ENCODE measurements at regions not wholly inside any gene's neighbourhood (a gene's known extent, or its start where the extent isn't known, plus 50 kb on each side); places are given as distances from the start of the nearest gene placed in this dataset.

DNA sequence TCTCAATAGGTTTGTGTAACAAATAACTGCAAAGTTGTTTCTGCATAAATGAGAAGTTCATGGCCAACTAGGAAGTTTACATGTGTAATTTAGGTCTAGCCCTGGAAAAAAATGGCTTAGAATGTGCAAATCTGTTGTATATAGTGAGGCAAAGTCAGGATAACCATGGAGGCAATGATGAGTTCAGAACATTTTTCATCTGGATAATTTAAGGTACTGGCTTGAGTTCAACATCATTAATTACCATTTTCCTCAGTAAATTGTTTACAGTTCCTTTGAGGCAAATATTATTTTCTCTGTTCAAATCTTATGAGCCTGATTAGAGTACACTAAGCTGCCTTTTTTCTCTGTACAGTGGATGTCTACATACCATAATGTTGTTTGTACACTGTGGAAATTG lies 1259.0 kb upstream of the NUDT12 start:
- TF ChIP-seq, protein P1, sequence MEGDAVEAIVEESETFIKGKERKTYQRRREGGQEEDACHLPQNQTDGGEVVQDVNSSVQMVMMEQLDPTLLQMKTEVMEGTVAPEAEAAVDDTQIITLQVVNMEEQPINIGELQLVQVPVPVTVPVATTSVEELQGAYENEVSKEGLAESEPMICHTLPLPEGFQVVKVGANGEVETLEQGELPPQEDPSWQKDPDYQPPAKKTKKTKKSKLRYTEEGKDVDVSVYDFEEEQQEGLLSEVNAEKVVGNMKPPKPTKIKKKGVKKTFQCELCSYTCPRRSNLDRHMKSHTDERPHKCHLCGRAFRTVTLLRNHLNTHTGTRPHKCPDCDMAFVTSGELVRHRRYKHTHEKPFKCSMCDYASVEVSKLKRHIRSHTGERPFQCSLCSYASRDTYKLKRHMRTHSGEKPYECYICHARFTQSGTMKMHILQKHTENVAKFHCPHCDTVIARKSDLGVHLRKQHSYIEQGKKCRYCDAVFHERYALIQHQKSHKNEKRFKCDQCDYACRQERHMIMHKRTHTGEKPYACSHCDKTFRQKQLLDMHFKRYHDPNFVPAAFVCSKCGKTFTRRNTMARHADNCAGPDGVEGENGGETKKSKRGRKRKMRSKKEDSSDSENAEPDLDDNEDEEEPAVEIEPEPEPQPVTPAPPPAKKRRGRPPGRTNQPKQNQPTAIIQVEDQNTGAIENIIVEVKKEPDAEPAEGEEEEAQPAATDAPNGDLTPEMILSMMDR (IDR thresholded peaks at IDR 0.05), result no peak
- TF ChIP-seq POLR2A (IDR thresholded peaks at IDR 0.05), result no peak

All from right lobe of liver (tissue), 4 donors.